Activated T-cell treated with anti-CD3 and anti-CD28 coated beads, Interleukin-2, amount 50 U/mL, for 24 hours (primary cell): ENCODE measurements at regions not wholly inside any gene's neighbourhood (a gene's known extent, or its start where the extent isn't known, plus 50 kb on each side); places are given as distances from the start of the nearest gene placed in this dataset.

ENCODE experiments used
- DNase-seq: peaks from one replicate; pipeline ENCODE4 v3.0.0-alpha.2; 2020
- H3K27ac Mint-ChIP-seq: 2 replicates; pipeline ENCODE4 v1.8.0; 2020; ENCODE audit warnings: mild to moderate bottlenecking, mixed read lengths
- H3K27me3 Mint-ChIP-seq: 2 replicates; pipeline ENCODE4 v1.8.0; 2020; ENCODE audit warnings: mixed read lengths
- H3K36me3 Mint-ChIP-seq: 2 replicates; pipeline ENCODE4 v1.8.0; 2020; ENCODE audit warnings: low read depth, mixed read lengths
- H3K4me1 Mint-ChIP-seq: 2 replicates; pipeline ENCODE4 v1.8.0; 2020; ENCODE audit warnings: low read depth, mixed read lengths
- H3K4me3 Mint-ChIP-seq: 2 replicates; pipeline ENCODE4 v1.8.0; 2020; ENCODE audit warnings: mild to moderate bottlenecking, moderate library complexity, mixed read lengths
- H3K9me3 Mint-ChIP-seq: 2 replicates; pipeline ENCODE4 v1.8.0; 2020; ENCODE audit warnings: mixed read lengths

DNA sequence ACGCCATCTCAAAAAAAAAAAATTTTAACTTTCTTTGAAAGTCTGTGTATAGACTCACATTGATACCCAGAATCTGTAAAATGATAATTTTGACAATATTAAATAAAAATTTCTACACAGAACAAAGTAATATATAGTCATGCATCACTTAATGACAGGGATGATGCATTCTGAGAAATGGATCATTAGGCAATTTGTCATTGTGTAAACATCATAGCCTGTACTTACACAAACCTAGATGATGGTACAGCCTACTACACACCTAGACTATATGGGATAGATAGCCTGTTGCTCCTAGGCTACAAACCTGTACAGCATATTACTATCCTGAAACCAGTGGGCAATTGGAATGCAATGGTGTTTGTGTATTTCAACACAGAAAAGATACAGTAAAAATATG is 107.7 kb downstream of the BLTP1 start:
- DNase-seq: no peak
- H3K4me1 Mint-ChIP-seq: no peaks in the 10 kb centered on the region
- no peaks in the 10 kb centered on the region for H3K27me3 Mint-ChIP-seq
- peaks cover 70% of the 10 kb centered on the region for H3K36me3 Mint-ChIP-seq
- no peaks in the 10 kb centered on the region for H3K9me3 Mint-ChIP-seq
- no peak overlapping the region for H3K27ac Mint-ChIP-seq
- no peak overlapping the region for H3K4me3 Mint-ChIP-seq

DNA sequence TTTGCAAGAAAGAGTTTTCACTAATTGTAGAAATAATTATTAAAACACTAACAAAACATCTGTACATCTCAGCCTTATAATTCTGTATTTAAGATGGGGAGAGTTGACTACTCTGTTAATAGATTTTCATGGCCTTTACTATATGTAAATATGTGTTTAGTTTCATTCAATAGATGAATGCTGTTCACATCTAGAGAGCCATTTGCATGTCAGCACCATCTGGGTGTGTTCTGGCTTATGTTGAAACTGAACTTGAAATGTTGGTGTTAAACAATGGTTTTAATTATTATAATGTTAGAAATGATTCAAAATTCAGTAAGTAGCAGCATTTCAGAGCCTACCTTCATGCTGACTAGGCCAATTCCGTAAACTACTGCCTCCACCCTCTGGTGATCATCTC is 102.5 kb upstream of the ADAD1 start:
- H3K36me3 Mint-ChIP-seq: peaks cover 74% of the 10 kb centered on the region
- H3K4me3 Mint-ChIP-seq: no peak overlapping the region

GRCh38 chr4:122278976-122279375 is 99.8 kb upstream of the ADAD1 start:
- no peaks in the 10 kb centered on the region for H3K9me3 Mint-ChIP-seq
- no peak overlapping the region for H3K27ac Mint-ChIP-seq
- H3K36me3 Mint-ChIP-seq: peaks cover 74% of the 10 kb centered on the region

More for the DNA sequence above, 102.5 kb upstream of the ADAD1 start:
- DNase-seq: no peak
- H3K4me1 Mint-ChIP-seq: peaks cover 4% of the 10 kb centered on the region
- no peak overlapping the region for H3K27ac Mint-ChIP-seq
- H3K27me3 Mint-ChIP-seq: no peaks in the 10 kb centered on the region
- H3K9me3 Mint-ChIP-seq: no peaks in the 10 kb centered on the region

GRCh38 chr4:122279670-122280069 is 99.1 kb upstream of the ADAD1 start:
- Mint-ChIP-seq H3K27me3 (no peaks in the 10 kb centered on the region), H3K27ac (no peak overlapping the region), H3K4me3 (no peak overlapping the region), H3K9me3 (no peaks in the 10 kb centered on the region), H3K4me1 (peaks cover 4% of the 10 kb centered on the region), H3K36me3 (peaks cover 74% of the 10 kb centered on the region)
- no peak for DNase-seq

More at GRCh38 chr4:122278976-122279375, 99.8 kb upstream of the ADAD1 start:
- Mint-ChIP-seq H3K4me3 (no peak overlapping the region), H3K4me1 (peaks cover 4% of the 10 kb centered on the region), H3K27me3 (no peaks in the 10 kb centered on the region)
- no peak for DNase-seq

DNA sequence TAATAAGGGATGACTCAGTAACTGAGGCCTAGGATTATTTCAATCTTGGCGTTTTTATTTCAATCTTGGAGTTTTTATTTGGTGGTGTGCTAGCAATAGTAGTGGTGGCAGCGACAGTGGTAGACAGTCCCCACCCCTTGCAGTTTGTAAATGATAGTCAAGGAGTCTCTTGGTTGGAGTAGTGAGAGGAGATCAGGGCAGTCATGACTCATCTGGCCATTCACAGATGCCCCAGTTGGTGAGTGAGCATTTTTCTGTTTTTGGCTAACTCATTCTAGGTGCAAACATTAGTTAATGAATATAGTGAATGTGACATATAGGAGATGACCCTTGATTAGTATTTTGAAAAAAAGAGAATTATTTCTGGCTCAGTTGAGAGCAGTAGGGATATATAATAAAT is 93.5 kb upstream of the ADAD1 start:
- Mint-ChIP-seq H3K36me3 (peaks cover 71% of the 10 kb centered on the region), H3K27me3 (no peaks in the 10 kb centered on the region), H3K27ac (no peak overlapping the region), H3K9me3 (no peaks in the 10 kb centered on the region), H3K4me3 (no peak overlapping the region), H3K4me1 (no peaks in the 10 kb centered on the region)
- DNase-seq: no peak

GRCh38 chr4:122293374-122294365 is 85.1 kb upstream of the ADAD1 start:
- no peak for DNase-seq
- Mint-ChIP-seq H3K36me3 (peaks cover 55% of the 10 kb centered on the region), H3K4me3 (no peak overlapping the region), H3K27ac (no peak overlapping the region), H3K4me1 (peaks cover under 1% of the 10 kb centered on the region), H3K27me3 (no peaks in the 10 kb centered on the region), H3K9me3 (no peaks in the 10 kb centered on the region)

DNA sequence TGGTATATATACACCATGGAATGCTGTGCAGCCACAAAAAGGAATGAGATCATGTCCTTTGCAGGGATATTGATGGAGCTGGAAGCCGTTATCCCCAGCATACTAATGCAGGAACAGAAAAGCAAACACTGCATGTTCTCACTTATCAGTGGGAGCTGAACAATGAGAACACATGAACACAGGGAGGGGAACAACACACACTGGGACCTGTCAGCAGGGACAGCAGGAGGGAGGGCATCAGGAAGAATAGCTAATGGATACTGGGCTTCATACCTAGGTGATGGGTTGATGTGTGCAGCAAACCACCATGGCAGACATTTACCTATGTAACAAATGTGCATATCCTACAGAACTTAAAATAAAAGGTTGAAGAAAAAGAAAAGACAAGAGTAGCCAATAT is 81.1 kb upstream of the ADAD1 start:
- no peak for DNase-seq
- H3K4me3 Mint-ChIP-seq: no peak overlapping the region
- peaks cover 2% of the 10 kb centered on the region for H3K4me1 Mint-ChIP-seq
- peaks cover 38% of the 10 kb centered on the region for H3K36me3 Mint-ChIP-seq
- H3K27me3 Mint-ChIP-seq: no peaks in the 10 kb centered on the region
- no peaks in the 10 kb centered on the region for H3K9me3 Mint-ChIP-seq
- H3K27ac Mint-ChIP-seq: no peak overlapping the region

DNA sequence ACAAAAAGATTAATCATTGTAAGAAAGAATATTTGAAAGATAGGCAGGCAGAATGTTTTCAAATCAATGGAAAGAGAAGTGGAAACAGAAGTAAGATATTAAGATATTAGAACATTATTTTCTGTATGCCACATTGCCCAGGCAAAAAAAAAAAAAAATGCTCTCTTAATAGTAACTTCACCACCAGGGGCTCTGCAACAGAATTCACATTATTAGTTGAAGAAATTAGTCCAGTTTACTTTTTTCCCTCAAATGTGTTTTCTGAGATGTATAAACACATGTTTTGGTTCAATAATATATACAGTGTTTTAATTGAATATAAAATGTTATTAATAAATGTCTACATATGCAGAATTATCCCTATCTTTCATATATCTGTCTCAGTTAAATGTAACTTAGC is 78.0 kb upstream of the ADAD1 start:
- no peak overlapping the region for H3K27ac Mint-ChIP-seq

DNA sequence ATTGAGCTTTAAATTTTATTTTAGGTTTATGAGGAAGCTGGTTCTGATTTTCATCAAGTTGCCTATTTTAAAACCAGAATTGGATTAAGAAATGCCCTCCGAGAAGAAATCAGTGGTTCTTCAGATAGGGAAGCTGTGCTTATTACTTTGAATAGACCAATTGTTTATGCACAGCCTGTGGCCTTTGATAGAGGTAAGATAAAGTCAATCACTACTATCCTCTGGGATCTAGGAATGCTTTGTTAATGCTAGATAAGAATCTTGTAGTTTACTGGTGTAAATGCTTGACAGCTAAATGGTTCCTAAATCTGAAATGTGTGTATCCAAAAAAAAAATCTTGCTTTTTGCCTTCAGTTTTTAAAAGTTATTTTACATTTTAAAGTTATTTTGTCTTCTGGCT is 73.0 kb upstream of the ADAD1 start:
- Mint-ChIP-seq H3K4me1 (no peaks in the 10 kb centered on the region), H3K27ac (no peak overlapping the region), H3K4me3 (no peak overlapping the region), H3K9me3 (no peaks in the 10 kb centered on the region), H3K36me3 (peaks cover 61% of the 10 kb centered on the region), H3K27me3 (no peaks in the 10 kb centered on the region)
- DNase-seq: no peak

More for the DNA sequence above, 78.0 kb upstream of the ADAD1 start:
- Mint-ChIP-seq H3K9me3 (no peaks in the 10 kb centered on the region), H3K36me3 (peaks cover 29% of the 10 kb centered on the region), H3K27me3 (no peaks in the 10 kb centered on the region), H3K4me1 (peaks cover 2% of the 10 kb centered on the region), H3K4me3 (no peak overlapping the region)
- DNase-seq: no peak

GRCh38 chr4:122309988-122310626 is 68.7 kb upstream of the ADAD1 start:
- H3K27ac Mint-ChIP-seq: no peak overlapping the region
- no peaks in the 10 kb centered on the region for H3K27me3 Mint-ChIP-seq
- H3K4me1 Mint-ChIP-seq: peaks cover 3% of the 10 kb centered on the region
- no peak overlapping the region for H3K4me3 Mint-ChIP-seq
- H3K36me3 Mint-ChIP-seq: peaks cover 66% of the 10 kb centered on the region
- DNase-seq: no peak
- no peaks in the 10 kb centered on the region for H3K9me3 Mint-ChIP-seq

- Mint-ChIP-seq H3K27me3 (no peaks in the 10 kb centered on the region), H3K4me1 (peaks cover 10% of the 10 kb centered on the region), H3K27ac (no peak overlapping the region), H3K4me3 (no peak overlapping the region), H3K36me3 (peaks cover 73% of the 10 kb centered on the region), H3K9me3 (no peaks in the 10 kb centered on the region)
- DNase-seq: no peak
Measured at GRCh38 chr4:122313006-122313646, 65.7 kb upstream of the ADAD1 start.

DNA sequence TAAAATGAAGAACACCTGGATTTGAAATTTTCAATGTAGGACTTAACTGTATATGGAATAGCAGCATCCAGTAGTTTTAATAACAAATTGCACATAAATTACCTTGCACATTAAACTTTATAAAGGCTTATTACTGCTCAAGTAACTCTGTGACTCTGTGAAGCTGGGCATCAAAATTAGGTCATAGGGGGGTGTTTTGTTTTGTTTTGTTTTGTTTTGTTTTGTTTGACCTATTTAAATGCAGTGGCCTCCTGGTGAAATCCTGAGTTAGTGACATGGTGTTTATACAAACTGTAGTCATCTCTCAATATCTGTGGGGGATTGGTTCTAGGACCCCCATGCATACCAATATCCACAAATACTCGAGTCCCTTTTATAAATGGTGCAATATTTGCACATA is 51.9 kb upstream of the ADAD1 start:
- Mint-ChIP-seq H3K27me3 (no peaks in the 10 kb centered on the region), H3K4me3 (no peak overlapping the region), H3K36me3 (peaks cover 59% of the 10 kb centered on the region), H3K27ac (no peak overlapping the region), H3K4me1 (peaks cover 23% of the 10 kb centered on the region), H3K9me3 (no peaks in the 10 kb centered on the region)
- no peak for DNase-seq

GRCh38 chr4:122328893-122329292 is 49.9 kb upstream of the ADAD1 start:
- Mint-ChIP-seq H3K4me1 (peaks cover 10% of the 10 kb centered on the region), H3K27ac (no peak overlapping the region), H3K9me3 (no peaks in the 10 kb centered on the region), H3K27me3 (no peaks in the 10 kb centered on the region), H3K36me3 (peaks cover 55% of the 10 kb centered on the region), H3K4me3 (no peak overlapping the region)
- no peak for DNase-seq
